Tibial nerve (tissue), 3 donors: ENCODE measurements at regions not wholly inside any gene's neighbourhood (a gene's known extent, or its start where the extent isn't known, plus 50 kb on each side); places are given as distances from the start of the nearest gene placed in this dataset.

Experiments
- POLR2A ChIP-seq, 2 donors: fragments of 450-650 bp; IDR thresholded peaks; one replicate each; pipeline ENCODE4 v1.6.1; 2017; ENCODE audit warnings: antibody characterized with exemption in 2 of 2, mild to moderate bottlenecking in 2 of 2, moderate library complexity in 2 of 2
- TF ChIP-seq, protein P1 (sequence below), 5 experiments: fragments of 200-600 bp in 3 of 5; fragments of 450-650 bp in 2 of 5; sonication (generic) in 3 of 5; IDR thresholded peaks; one replicate each; pipeline ENCODE4 v1.5.1; 2016 to 2019; ENCODE audit warnings: antibody characterized with exemption in 5 of 5, mild to moderate bottlenecking in 3 of 5, moderate library complexity in 2 of 5

DNA sequence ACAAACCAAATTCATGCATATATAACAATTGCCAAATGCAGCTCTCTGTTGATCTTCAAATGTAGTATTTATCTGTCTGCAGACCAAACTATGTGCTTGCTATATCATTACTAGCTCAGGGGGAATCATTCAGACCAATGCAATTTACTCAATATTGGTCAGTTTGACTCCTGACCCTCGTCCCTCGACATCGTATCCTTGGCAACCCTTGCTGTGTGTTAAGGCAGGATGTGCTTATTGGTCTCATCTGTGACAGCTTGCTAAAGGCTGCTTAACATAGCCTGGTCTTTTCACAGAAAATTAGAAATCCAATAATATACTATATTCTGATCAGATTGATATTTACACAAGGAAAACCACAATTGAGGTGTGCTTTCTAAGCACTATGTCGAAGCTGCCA, 747.1 kb downstream of the GALR1 start:
- TF ChIP-seq, protein P1, sequence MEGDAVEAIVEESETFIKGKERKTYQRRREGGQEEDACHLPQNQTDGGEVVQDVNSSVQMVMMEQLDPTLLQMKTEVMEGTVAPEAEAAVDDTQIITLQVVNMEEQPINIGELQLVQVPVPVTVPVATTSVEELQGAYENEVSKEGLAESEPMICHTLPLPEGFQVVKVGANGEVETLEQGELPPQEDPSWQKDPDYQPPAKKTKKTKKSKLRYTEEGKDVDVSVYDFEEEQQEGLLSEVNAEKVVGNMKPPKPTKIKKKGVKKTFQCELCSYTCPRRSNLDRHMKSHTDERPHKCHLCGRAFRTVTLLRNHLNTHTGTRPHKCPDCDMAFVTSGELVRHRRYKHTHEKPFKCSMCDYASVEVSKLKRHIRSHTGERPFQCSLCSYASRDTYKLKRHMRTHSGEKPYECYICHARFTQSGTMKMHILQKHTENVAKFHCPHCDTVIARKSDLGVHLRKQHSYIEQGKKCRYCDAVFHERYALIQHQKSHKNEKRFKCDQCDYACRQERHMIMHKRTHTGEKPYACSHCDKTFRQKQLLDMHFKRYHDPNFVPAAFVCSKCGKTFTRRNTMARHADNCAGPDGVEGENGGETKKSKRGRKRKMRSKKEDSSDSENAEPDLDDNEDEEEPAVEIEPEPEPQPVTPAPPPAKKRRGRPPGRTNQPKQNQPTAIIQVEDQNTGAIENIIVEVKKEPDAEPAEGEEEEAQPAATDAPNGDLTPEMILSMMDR (IDR thresholded peaks at IDR 0.05) = no peak
- TF ChIP-seq POLR2A (IDR thresholded peaks at IDR 0.05) = no peak
